PFSK-1 (cell line): ENCODE measurements at regions not wholly inside any gene's neighbourhood (a gene's known extent, or its start where the extent isn't known, plus 50 kb on each side); places are given as distances from the start of the nearest gene placed in this dataset.

ENCODE experiments used
- POLR2AphosphoS5 ChIP-seq: IDR thresholded peaks from 2 replicates; pipeline ENCODE4 v1.6.1; 2012; ENCODE audit warnings: low read depth, mild to moderate bottlenecking, control low read depth, low read length, moderate library complexity
- TAF1 ChIP-seq: IDR thresholded peaks from 2 replicates; pipeline ENCODE4 v1.6.1; 2012; ENCODE audit warnings: low read length, control low read depth, borderline replicate concordance; ENCODE audit not compliant: insufficient read depth

- TF ChIP-seq TAF1 (no peak), POLR2AphosphoS5 (no peak)
Observed at GRCh38 chr4:33189169-33189568, 2469.0 kb downstream of the PCDH7 start.
